ENCODE measurements at regions not wholly inside any gene's neighbourhood (a gene's known extent, or its start where the extent isn't known, plus 50 kb on each side); places are given as distances from the start of the nearest gene placed in this dataset.

GRCh38 chr5:73312146-73312871, 136.3 kb downstream of the FOXD1 start:
- no peak for DNase-seq (ENCODE audit: low read depth in 3 of 3, low spot score in 1 of 3)

- DNase-seq (ENCODE audit: low read depth in 3 of 3, low spot score in 1 of 3): no peak
Measured at GRCh38 chr5:73311291-73312110, 137.1 kb downstream of the FOXD1 start.

DNA sequence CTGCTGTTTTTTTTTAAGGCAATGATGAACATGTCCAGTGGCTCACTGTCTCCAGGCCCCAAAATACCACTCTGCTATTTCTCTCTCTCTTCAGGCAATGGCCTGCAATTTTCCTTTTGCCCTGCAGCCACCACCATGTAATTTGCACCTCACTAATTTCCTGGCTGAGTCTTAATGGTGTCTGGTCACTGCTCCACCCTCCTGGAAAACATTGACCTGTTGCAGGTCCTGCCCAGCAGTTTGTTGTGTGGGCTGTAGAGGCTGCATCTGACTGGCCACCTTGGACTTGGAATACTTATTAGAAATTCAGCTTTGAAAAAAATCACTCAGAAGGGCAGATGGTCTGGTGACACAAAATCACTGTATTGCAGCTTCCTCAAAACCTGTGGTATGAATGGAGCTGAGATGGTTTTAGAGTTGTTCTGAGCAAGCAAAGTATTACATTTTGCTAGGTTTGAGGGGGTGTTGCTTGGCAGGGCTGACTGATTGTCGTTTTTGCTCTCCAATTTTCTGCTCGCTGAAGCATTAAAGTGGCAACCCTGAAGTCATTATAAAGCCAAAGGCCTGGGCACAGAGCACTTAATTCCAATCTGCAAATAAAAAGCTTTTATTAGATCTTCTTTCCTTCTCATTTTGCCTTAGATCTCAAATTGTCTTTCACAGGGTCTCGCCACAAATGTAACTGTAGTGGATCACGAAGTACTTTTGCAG, 134.8 kb downstream of the TMEM174 start:
- no peak for DNase-seq (ENCODE audit: low read depth in 3 of 3, low spot score in 1 of 3)

DNA sequence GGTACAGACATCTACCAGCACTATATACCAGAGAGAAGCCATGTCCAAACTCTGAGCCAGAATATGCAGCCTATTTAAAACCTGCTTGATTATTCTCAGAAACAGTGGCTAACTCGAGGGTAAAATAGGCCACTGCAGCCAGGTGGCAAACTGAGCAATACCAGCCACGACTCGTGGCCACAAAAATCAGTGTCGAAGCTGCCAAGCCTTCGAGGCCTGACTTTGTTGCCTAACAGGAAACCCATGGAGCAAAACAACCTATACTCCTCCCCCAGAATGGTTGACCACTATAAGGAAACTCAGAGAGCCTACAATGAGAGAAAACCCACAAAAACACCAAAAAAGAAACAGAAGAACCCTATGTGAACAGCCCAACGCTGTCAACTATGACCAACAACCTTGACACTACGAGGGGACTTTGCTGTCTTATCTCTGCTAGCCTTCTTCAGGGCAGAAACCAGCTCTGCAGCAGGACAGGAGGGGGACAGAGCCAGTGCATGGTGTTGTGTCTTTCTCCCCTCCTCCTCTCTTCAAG, 133.8 kb downstream of the TMEM174 start:
- no peak for DNase-seq (ENCODE audit: low read depth in 3 of 3, low spot score in 1 of 3)

GRCh38 chr5:73306078-73306719, 133.2 kb downstream of the TMEM174 start:
- DNase-seq (ENCODE audit: low read depth in 3 of 3, low spot score in 1 of 3): no peak

GRCh38 chr5:73305386-73305785, 132.4 kb downstream of the TMEM174 start:
- DNase-seq (ENCODE audit: low read depth in 3 of 3, low spot score in 1 of 3): no peak

DNA sequence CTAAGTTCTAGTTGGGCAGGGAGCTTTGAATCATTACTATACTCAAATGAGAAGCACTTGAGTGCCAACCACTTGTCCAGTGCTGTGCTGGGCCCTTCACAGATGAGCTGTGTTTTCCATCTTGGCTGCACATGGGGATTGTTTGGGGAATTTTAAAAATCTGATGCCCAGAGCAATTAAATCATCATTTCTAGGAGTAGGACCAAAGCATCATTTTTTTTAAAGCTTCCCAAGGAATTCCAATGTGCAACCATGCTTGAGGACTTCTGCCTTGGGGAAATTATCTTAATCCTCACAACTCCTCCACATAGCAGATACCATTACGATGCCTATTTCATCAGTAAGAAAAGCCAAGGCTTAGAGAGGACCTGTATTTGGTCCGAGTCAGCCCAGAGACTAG, 131.4 kb downstream of the TMEM174 start:
- DNase-seq (ENCODE audit: low read depth in 3 of 3, low spot score in 1 of 3): no peak

DNA sequence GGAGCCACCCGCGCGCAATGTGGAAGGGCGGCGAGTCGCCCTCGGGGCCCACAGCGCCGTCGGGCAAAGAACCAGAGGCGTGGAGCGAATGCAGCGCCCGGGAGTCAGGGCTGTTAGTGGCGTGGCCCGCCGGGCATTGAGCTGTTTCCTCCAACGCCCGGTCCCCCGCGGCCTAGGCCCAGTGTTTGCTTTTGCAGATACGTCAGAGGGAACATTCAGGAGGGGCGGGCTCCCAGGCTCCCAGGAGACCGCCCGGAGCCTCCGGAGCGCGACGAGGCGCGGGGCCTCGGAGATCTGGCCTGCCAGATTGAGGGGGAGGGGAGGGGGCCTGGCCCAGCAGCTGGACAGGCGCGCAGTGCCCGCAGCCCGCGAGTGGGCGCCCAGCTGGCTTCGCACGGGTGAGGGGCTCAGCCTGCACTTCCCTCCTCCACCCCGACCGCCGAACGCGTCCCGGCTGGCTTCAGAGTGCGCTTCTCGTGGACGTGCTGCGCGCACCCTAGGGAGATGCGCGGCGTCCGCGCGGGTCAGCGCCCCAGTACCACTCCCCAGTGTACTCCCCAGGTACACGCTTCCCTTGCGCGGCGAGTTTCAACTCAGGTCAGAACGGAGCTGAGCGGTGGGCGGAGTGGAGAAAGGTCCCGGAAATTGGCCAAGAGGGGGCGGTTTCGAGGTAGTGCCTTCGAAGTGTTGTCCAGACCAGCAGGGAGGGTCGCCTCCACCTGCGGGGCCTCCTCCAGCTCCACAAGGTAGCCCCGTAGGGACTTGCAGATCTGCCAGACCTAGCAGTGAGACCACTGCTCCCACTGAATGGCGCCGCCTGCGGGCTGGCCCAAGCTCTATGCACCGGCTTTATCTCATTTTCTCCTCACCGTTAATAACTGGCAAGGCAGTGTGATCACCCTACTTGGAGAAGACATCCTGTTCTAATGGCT, 130.4 kb downstream of the TMEM174 start:
- DNase-seq (ENCODE audit: low read depth in 3 of 3, low spot score in 1 of 3): no peak

- no peak for DNase-seq (ENCODE audit: low read depth in 3 of 3, low spot score in 1 of 3)
Measured at GRCh38 chr5:73302797-73303147, 129.8 kb downstream of the TMEM174 start.

- no peak for DNase-seq (ENCODE audit: low read depth in 3 of 3, low spot score in 1 of 3)
Measured at GRCh38 chr5:73301208-73301901, 128.4 kb downstream of the TMEM174 start.

- no peak for DNase-seq (ENCODE audit: low read depth in 3 of 3, low spot score in 1 of 3)
Measured at GRCh38 chr5:73300337-73301207, 127.6 kb downstream of the TMEM174 start.

GRCh38 chr5:73299665-73300336, 126.8 kb downstream of the TMEM174 start:
- no peak for DNase-seq (ENCODE audit: low read depth in 3 of 3, low spot score in 1 of 3)

DNA sequence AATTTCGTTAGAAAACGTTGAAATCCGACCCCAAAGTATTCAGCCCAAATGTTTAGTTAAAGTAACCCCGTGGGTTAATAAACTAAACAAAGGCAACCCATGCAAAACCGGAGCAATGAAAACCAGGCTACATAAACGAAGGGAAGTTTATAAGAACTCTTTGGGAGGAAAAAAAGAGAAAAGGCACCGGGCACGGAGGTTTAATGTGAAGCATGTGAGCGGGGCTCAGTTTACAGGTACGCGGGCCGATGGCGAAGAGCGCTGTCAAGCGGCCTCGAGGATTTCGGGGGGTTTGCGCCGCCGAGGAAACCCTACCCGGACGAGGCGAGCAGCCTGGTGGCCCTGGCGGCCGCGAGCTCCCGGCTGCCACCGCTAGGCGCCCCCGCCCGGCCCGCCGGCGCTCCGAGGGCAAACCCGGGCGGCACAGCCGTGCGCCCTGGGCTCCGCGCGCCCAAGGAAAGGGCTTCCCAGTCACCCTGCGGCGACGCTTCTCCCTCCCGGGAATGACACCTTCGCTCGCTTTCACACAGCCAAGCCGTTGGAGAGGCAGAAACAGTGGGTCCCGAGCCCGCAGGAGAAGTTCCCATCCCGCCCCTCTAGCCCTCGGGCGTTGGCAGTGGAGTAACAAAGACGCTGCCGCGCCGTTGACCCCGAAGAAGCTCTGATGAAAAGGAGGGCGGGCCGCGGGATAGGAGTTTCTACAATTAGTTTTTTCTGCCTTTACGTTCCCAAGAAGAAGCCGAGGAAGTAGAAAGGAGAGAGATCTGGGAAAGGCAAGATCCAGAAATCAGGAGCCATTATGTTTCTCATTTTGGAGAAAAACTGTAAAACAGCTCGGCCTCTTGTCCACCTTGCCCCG, 126.0 kb downstream of the TMEM174 start:
- DNase-seq (ENCODE audit: low read depth in 3 of 3, low spot score in 1 of 3): no peak

- DNase-seq (ENCODE audit: low read depth in 3 of 3, low spot score in 1 of 3): no peak
Measured at GRCh38 chr5:73298251-73298771, 125.3 kb downstream of the TMEM174 start.

DNA sequence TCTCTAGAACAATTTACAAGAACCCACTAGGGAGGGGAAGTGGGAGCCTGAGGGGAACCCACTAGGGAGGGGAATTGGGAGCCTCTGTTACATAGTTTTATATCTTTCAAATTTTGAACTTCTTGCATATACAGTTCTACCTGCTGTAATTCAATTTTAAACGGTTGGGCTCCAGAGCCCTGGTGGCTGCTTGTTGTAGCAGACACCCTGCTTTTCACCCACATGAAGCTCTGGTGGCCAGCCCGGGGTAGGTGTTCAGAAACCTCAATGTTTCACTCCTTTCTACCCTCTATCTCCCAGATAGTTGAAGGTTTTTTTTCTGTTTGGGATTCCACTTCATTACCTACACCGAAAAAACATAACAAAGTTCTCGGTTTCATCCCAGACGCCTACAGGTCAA, 124.4 kb downstream of the TMEM174 start:
- DNase-seq (ENCODE audit: low read depth in 3 of 3, low spot score in 1 of 3): no peak

GRCh38 chr5:73296772-73297171, 123.8 kb downstream of the TMEM174 start:
- DNase-seq (ENCODE audit: low read depth in 3 of 3, low spot score in 1 of 3): no peak

GRCh38 chr5:73295921-73296320, 122.9 kb downstream of the TMEM174 start:
- DNase-seq (ENCODE audit: low read depth in 3 of 3, low spot score in 1 of 3): no peak

Data from stimulated activated CD4-positive, alpha-beta T cell treated with anti-CD3 and anti-CD28 coated beads, TNF-alpha, amount 100 ng/mL, for 1 hour (primary cell).